Ishikawa (cell line): ENCODE measurements at regions not wholly inside any gene's neighbourhood (a gene's known extent, or its start where the extent isn't known, plus 50 kb on each side); places are given as distances from the start of the nearest gene placed in this dataset.

Source experiments
- CEBPB ChIP-seq: IDR thresholded peaks from 2 replicates; pipeline ENCODE4 v1.6.1; 2012
- CREB1 ChIP-seq: IDR thresholded peaks from 2 replicates; pipeline ENCODE4 v1.6.1; 2012; ENCODE audit warnings: low read depth
- EGR1 ChIP-seq: IDR thresholded peaks from 2 replicates; pipeline ENCODE4 v1.6.1; 2012
- EP300 ChIP-seq: IDR thresholded peaks from 2 replicates; pipeline ENCODE4 v1.6.1; 2012; ENCODE audit warnings: borderline replicate concordance
- FOXM1 ChIP-seq: IDR thresholded peaks from 2 replicates; pipeline ENCODE4 v1.6.1; 2012; ENCODE audit warnings: low read depth, borderline replicate concordance
- MAX ChIP-seq: IDR thresholded peaks from 2 replicates; pipeline ENCODE4 v1.6.1; 2012
- NFIC ChIP-seq: IDR thresholded peaks from 2 replicates; pipeline ENCODE4 v1.6.1; 2012
- RAD21 ChIP-seq: IDR thresholded peaks from 2 replicates; pipeline ENCODE4 v1.6.1; 2012; ENCODE audit warnings: low read depth
- REST ChIP-seq: IDR thresholded peaks from 2 replicates; pipeline ENCODE4 v1.6.1; 2012; ENCODE audit warnings: low read depth, mild to moderate bottlenecking
- TAF1 ChIP-seq: IDR thresholded peaks from 2 replicates; pipeline ENCODE4 v1.6.1; 2012; ENCODE audit warnings: low read depth, mild to moderate bottlenecking
- TCF12 ChIP-seq: IDR thresholded peaks from 2 replicates; pipeline ENCODE4 v1.6.1; 2012; ENCODE audit warnings: low read depth
- TEAD4 ChIP-seq: IDR thresholded peaks from 2 replicates; pipeline ENCODE4 v1.6.1; 2012
- USF1 ChIP-seq: IDR thresholded peaks from 2 replicates; pipeline ENCODE4 v1.6.1; 2012
- YY1 ChIP-seq: IDR thresholded peaks from 2 replicates; pipeline ENCODE4 v1.6.1; 2012; ENCODE audit warnings: low read depth
- ZBTB7A ChIP-seq: IDR thresholded peaks from 2 replicates; pipeline ENCODE4 v1.6.1; 2012; ENCODE audit warnings: low read depth

- TF ChIP-seq RAD21 (no peak), ZBTB7A (no peak), USF1 (no peak), EP300 (no peak)
Measured at GRCh38 chr20:22524393-22525015, 59.9 kb downstream of the FOXA2 start.

- TF ChIP-seq CREB1 (no peak), MAX (no peak), EP300 (no peak), ZBTB7A (no peak), FOXM1 (no peak), TAF1 (no peak)
Measured at GRCh38 chr20:22523499-22524392, 60.6 kb downstream of the FOXA2 start.

- TF ChIP-seq EGR1 (no peak), REST (no peak), CREB1 (no peak), YY1 (no peak), CEBPB (no peak), TAF1 (no peak), FOXM1 (no peak), RAD21 (no peak), ZBTB7A (no peak), USF1 (no peak)
Measured at GRCh38 chr20:22523128-22523498, 61.3 kb downstream of the FOXA2 start.

- TF ChIP-seq RAD21 (no peak), CREB1 (no peak), YY1 (no peak), CEBPB (no peak), REST (no peak), EGR1 (no peak), TCF12 (no peak), FOXM1 (no peak), NFIC (no peak), MAX (no peak), EP300 (no peak), TAF1 (no peak), ZBTB7A (no peak), USF1 (no peak), TEAD4 (no peak)
Measured at GRCh38 chr20:22522701-22523100, 61.7 kb downstream of the FOXA2 start.

GRCh38 chr20:22520381-22520780, 64.0 kb downstream of the FOXA2 start:
- TF ChIP-seq FOXM1 (no peak), EGR1 (no peak), TCF12 (no peak), CEBPB (no peak), YY1 (no peak), NFIC (no peak)

GRCh38 chr20:22515264-22515663, 69.1 kb downstream of the FOXA2 start:
- TF ChIP-seq TEAD4: no peak
- no peak for TF ChIP-seq CEBPB
- no peak for TF ChIP-seq EGR1
- no peak for TF ChIP-seq USF1
- no peak for TF ChIP-seq REST
- no peak for TF ChIP-seq MAX
- TF ChIP-seq FOXM1: no peak
- no peak for TF ChIP-seq RAD21
- no peak for TF ChIP-seq CREB1
- TF ChIP-seq TCF12: no peak
- no peak for TF ChIP-seq NFIC
- no peak for TF ChIP-seq YY1
- no peak for TF ChIP-seq ZBTB7A
- TF ChIP-seq TAF1: no peak
- TF ChIP-seq EP300: no peak
